PC-3 (cell line): ENCODE measurements at regions not wholly inside any gene's neighbourhood (a gene's known extent, or its start where the extent isn't known, plus 50 kb on each side); places are given as distances from the start of the nearest gene placed in this dataset.

Experiments
- ATAC-seq: fragments of 200-7000 bp; cut with Tn5 transposase; 2 replicates; pipeline ENCODE4 v1.9.1; 2020; ENCODE audit warnings: mild to moderate bottlenecking, moderate library complexity
- BruUV-seq: library from RNA; stranded (reverse); fragments of 400-500 nt; replicated peaks from 2 replicates; lab custom pipeline; 2021; lab: Mats Ljungman, UMichigan
- CTCF ChIA-PET: fragments of 300-600 bp; sonication (Branson Sonifier 250); formaldehyde crosslinking; loops from one replicate; lab custom pipeline; 2022; ENCODE audit warnings: antibody characterized with exemption; lab: Charles Lee
- POLR2A ChIA-PET: fragments of 300-600 bp; sonication (Branson Sonifier 250); formaldehyde crosslinking; loops from one replicate; lab custom pipeline; 2022; ENCODE audit warnings: antibody characterized with exemption; ENCODE audit not compliant: unreplicated experiment; lab: Charles Lee
- DNase-seq: peaks from one replicate; pipeline ENCODE4 v3.0.0-alpha.2; 2015
- H2AFZ ChIP-seq: fragments of 300-600 bp; sonication (generic); 2 replicates; pipeline ENCODE4 v1.6.0; 2016; ENCODE audit warnings: antibody characterized with exemption, low read length
- H3F3A ChIP-seq: fragments of 300-600 bp; sonication (generic); one replicate; pipeline ENCODE4 v1.6.0; 2017; ENCODE audit warnings: antibody characterized with exemption, low read length, control low read depth, mild to moderate bottlenecking; ENCODE audit not compliant: unreplicated experiment
- H3K27ac ChIP-seq: fragments of 300-600 bp; sonication (generic); 2 replicates; pipeline ENCODE4 v1.5.1; 2016; ENCODE audit warnings: mild to moderate bottlenecking, low read length
- H3K27me3 ChIP-seq: fragments of 300-600 bp; sonication (generic); 2 replicates; pipeline ENCODE4 v1.6.1; 2016; ENCODE audit warnings: low read length, mixed read lengths
- H3K36me3 ChIP-seq: fragments of 300-600 bp; sonication (generic); 2 replicates; pipeline ENCODE4 v1.6.1; 2016; ENCODE audit warnings: low read depth, mixed run types, low read length, mixed read lengths
- H3K4me1 ChIP-seq: fragments of 300-600 bp; sonication (generic); 2 replicates; pipeline ENCODE4 v1.5.1; 2016; ENCODE audit warnings: low read length; ENCODE audit not compliant: insufficient read depth
- H3K4me2 ChIP-seq: fragments of 300-600 bp; sonication (generic); 2 replicates; pipeline ENCODE4 v1.6.0; 2016; ENCODE audit warnings: low read length
- H3K4me3 ChIP-seq: fragments of 300-600 bp; sonication (generic); 2 replicates; pipeline ENCODE4 v1.5.1; 2016; ENCODE audit warnings: mild to moderate bottlenecking, low read length, mixed read lengths
- H3K79me2 ChIP-seq: fragments of 300-600 bp; sonication (generic); 2 replicates; pipeline ENCODE4 v1.6.1; 2017; ENCODE audit warnings: low read length, mixed read lengths
- H3K9ac ChIP-seq: fragments of 300-600 bp; sonication (generic); 2 replicates; pipeline ENCODE4 v1.6.0; 2016; ENCODE audit warnings: mild to moderate bottlenecking, low read length
- H3K9me2 ChIP-seq: fragments of 300-600 bp; sonication (generic); replicated peaks from 2 replicates; pipeline ENCODE4 v1.6.1; 2016; ENCODE audit warnings: mixed run types, low read length, mixed read lengths
- H3K9me3 ChIP-seq: fragments of 300-600 bp; sonication (generic); 2 replicates; pipeline ENCODE4 v1.6.1; 2016; ENCODE audit warnings: low read length, mixed read lengths
- H4K20me1 ChIP-seq: fragments of 300-600 bp; sonication (generic); 2 replicates; pipeline ENCODE4 v1.6.1; 2016; ENCODE audit warnings: low read length, mixed read lengths
- CTCF ChIP-seq: fragments of 300-600 bp; sonication (generic); conservative IDR thresholded peaks from 2 replicates; pipeline ENCODE4 v1.5.1; 2017; ENCODE audit warnings: antibody characterized with exemption, low read depth, mild to moderate bottlenecking, low read length
- EZH2 ChIP-seq: fragments of 300-600 bp; sonication (generic); IDR thresholded peaks from one replicate; pipeline ENCODE4 v1.6.1; 2017; ENCODE audit warnings: antibody characterized with exemption, mild to moderate bottlenecking, low read length; ENCODE audit not compliant: unreplicated experiment
- EZH2phosphoT487 ChIP-seq: fragments of 300-600 bp; sonication (generic); IDR thresholded peaks from 2 replicates; pipeline ENCODE4 v1.6.1; 2018; ENCODE audit warnings: mild to moderate bottlenecking, antibody characterized with exemption, low read length, borderline replicate concordance
- intact Hi-C: fragments of 100-400 bp; cut with micrococcal nuclease; formaldehyde crosslinking; loops from 2 replicates; pipeline ENCODE4 v1.9.0; 2023

GRCh38 chr4:44563496-44563895, 87.9 kb downstream of the YIPF7 start:
- Histone ChIP-seq H3K27ac (no peak overlapping the region), H3K4me3 (no peak overlapping the region), H3K9ac (no peak overlapping the region), H3K4me1 (no peaks in the 10 kb centered on the region), H4K20me1 (no peaks in the 10 kb centered on the region), H3K4me2 (no peak overlapping the region), H3K9me2 (no peaks in the 10 kb centered on the region), H3K79me2 (no peaks in the 10 kb centered on the region), H2AFZ (no peak overlapping the region), H3K27me3 (no peaks in the 10 kb centered on the region), H3K36me3 (no peaks in the 10 kb centered on the region), H3K9me3 (no peaks in the 10 kb centered on the region), H3F3A (no peaks in the 10 kb centered on the region)
- ChIA-PET POLR2A (no interaction called here), CTCF (no interaction called here)
- TF ChIP-seq CTCF = no peak
- TF ChIP-seq EZH2 = no peak
- no peak for TF ChIP-seq EZH2phosphoT487
- ATAC-seq (no peak), DNase-seq (peak; percentile 6)
- intact Hi-C loops = no loop called here
- no TSS peak for BruUV-seq

GRCh38 chr4:44558031-44558605, 93.3 kb downstream of the YIPF7 start:
- ATAC-seq (no peak), DNase-seq (no peak)
- CTCF ChIA-PET = no interaction called here
- Histone ChIP-seq H3K79me2 (no peaks in the 10 kb centered on the region), H3K27ac (no peak overlapping the region), H3K9me3 (no peaks in the 10 kb centered on the region), H4K20me1 (no peaks in the 10 kb centered on the region), H3K4me3 (no peak overlapping the region), H3K9me2 (no peaks in the 10 kb centered on the region), H3K9ac (no peak overlapping the region), H3K4me2 (no peak overlapping the region), H3K36me3 (no peaks in the 10 kb centered on the region), H2AFZ (no peak overlapping the region), H3K27me3 (no peaks in the 10 kb centered on the region), H3K4me1 (no peaks in the 10 kb centered on the region), H3F3A (no peaks in the 10 kb centered on the region)
- POLR2A ChIA-PET = no interaction called here
- BruUV-seq = no TSS peak
- intact Hi-C loops = no loop called here
- TF ChIP-seq CTCF (no peak), EZH2 (no peak), EZH2phosphoT487 (no peak)

DNA sequence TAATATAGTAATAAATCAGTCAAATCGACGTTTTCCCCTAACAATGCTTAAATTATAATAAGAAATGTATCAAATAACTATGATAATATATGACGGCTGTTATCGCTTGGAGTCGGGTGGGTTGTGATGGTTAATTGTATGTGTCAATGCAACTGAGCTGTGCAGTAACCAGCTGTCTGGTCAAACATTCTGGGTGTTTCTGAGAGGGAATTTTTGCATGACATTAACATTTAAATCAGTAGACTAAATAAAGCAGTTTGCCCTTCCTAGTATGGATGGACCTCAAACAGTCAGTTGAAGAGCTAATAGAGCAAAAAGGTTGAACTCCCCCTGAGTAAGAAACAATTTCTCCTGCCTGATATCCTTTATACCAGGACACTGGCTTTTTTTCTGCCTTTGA, 96.7 kb downstream of the YIPF7 start:
- H3K27me3 ChIP-seq = no peaks in the 10 kb centered on the region
- DNase-seq (no peak), ATAC-seq (no peak)
- no TSS peak for BruUV-seq
- H3F3A ChIP-seq = no peaks in the 10 kb centered on the region
- POLR2A ChIA-PET = no interaction called here
- no peaks in the 10 kb centered on the region for H3K36me3 ChIP-seq
- H3K4me2 ChIP-seq = no peak overlapping the region
- TF ChIP-seq EZH2 = no peak
- TF ChIP-seq CTCF = no peak
- TF ChIP-seq EZH2phosphoT487 = no peak
- H4K20me1 ChIP-seq = no peaks in the 10 kb centered on the region
- H3K79me2 ChIP-seq = no peaks in the 10 kb centered on the region
- no peak overlapping the region for H3K9ac ChIP-seq
- CTCF ChIA-PET = no interaction called here
- no peaks in the 10 kb centered on the region for H3K4me1 ChIP-seq
- intact Hi-C loops = no loop called here
- no peak overlapping the region for H3K4me3 ChIP-seq
- H3K9me3 ChIP-seq = no peaks in the 10 kb centered on the region
- H3K9me2 ChIP-seq = no peaks in the 10 kb centered on the region
- no peak overlapping the region for H3K27ac ChIP-seq
- H2AFZ ChIP-seq = no peak overlapping the region
